ENCODE measurements at regions not wholly inside any gene's neighbourhood (a gene's known extent, or its start where the extent isn't known, plus 50 kb on each side); places are given as distances from the start of the nearest gene placed in this dataset.

DNA sequence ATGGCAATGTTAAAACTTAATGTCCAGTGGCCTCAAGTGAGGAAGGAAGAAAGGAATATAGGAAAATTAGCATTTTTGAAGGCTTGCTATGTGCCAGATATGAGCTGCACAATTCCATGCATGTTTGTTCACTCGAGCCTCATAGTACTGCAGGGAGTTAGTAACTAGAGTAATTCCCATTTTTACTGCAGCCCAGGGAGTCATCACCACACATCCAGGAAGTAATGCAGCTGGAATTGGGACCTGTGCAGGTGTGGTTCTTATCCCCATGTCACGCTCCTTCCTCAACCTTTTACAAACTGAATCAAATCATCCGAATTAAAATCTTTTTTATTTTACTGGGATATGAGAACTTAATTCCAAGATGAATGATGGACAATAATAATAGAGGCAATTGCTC is 149.5 kb upstream of the MAFB start:
- Mint-ChIP-seq H3K9me3 (ENCODE audit: insufficient read depth) (no peaks in the 10 kb centered on the region), H3K27ac (no peak overlapping the region), H3K4me1 (ENCODE audit: low read depth) (no peaks in the 10 kb centered on the region), H3K36me3 (ENCODE audit: low read depth) (no peaks in the 10 kb centered on the region), H3K27me3 (ENCODE audit: low read depth) (peaks cover 28% of the 10 kb centered on the region), H3K4me3 (no peak overlapping the region)
- DNase-seq (no peak), ATAC-seq (no peak)
- CTCF ChIA-PET: no interaction called here
- POLR2A ChIA-PET: no interaction called here

DNA sequence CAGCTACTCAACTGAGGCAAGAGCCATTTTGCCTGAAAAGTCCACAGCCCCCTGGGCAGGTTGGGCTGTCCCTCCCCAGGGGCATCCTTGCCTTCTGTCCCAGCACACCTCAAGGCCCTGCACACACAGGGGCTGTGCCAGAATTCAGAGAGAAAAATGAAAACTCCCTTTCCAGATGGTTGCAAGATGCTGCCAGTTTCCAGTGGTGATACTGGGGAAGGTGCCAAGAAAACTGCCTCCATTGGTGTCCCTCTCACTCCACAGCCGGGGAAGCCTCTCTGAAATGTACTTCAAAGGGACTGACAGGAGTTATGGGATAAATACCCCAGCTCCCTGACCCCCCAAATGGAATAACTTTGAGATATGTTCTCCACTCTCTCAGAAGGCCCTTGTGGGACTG is 154.2 kb upstream of the MAFB start:
- Mint-ChIP-seq H3K27me3 (ENCODE audit: low read depth) (peaks cover 11% of the 10 kb centered on the region), H3K36me3 (ENCODE audit: low read depth) (no peaks in the 10 kb centered on the region), H3K4me3 (no peak overlapping the region), H3K9me3 (ENCODE audit: insufficient read depth) (no peaks in the 10 kb centered on the region), H3K4me1 (ENCODE audit: low read depth) (no peaks in the 10 kb centered on the region), H3K27ac (no peak overlapping the region)
- DNase-seq: no peak
- no peak for ATAC-seq
- ChIA-PET CTCF (no interaction called here), POLR2A (no interaction called here)

DNA sequence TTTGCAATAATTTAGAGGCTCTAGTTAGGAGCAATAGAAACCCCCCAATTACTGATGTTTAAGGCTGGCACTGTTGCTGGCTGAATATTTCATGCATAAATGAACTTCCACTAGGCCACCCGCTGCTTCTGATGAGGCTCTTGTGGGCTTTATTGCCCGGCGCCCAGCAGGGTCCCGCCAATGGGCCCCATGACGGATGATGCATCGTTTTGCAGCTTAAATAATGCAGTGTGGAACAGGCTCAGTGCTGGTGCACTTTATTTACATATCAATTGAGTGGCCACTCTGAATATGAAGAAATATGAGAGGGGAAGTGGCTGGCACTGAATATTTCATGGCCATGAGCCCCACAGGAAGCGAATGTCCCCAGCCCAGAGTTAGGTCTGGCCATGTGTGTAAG is 155.3 kb upstream of the MAFB start:
- H3K27me3 Mint-ChIP-seq (ENCODE audit: low read depth): peaks cover 9% of the 10 kb centered on the region
- H3K27ac Mint-ChIP-seq: no peak overlapping the region
- peaks cover 5% of the 10 kb centered on the region for H3K4me1 Mint-ChIP-seq (ENCODE audit: low read depth)
- no peak for ATAC-seq
- ChIA-PET POLR2A (no interaction called here), CTCF (no interaction called here)
- no peaks in the 10 kb centered on the region for H3K9me3 Mint-ChIP-seq (ENCODE audit: insufficient read depth)
- DNase-seq: no peak
- no peak overlapping the region for H3K4me3 Mint-ChIP-seq
- H3K36me3 Mint-ChIP-seq (ENCODE audit: low read depth): no peaks in the 10 kb centered on the region

DNA sequence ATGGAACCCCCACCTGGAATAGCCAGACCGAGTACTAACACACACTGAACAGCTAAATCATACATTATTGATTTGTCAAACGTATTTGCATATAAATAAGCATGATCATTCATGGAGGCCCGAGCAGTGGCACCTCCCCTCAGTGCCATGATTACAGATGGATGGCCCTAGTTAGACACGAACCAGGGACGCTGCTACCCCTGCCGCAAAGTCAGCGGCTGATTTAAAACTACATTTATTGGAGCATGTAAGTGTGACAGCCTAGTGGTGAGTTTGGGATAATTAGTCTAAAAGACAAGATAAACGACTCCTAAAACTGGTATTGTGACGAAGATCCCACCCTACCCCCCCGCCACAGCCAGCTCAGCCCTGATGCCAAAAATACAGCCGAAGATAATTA is 159.1 kb upstream of the MAFB start:
- Mint-ChIP-seq H3K9me3 (ENCODE audit: insufficient read depth) (no peaks in the 10 kb centered on the region), H3K4me1 (ENCODE audit: low read depth) (peaks cover 8% of the 10 kb centered on the region), H3K36me3 (ENCODE audit: low read depth) (no peaks in the 10 kb centered on the region), H3K4me3 (no peak overlapping the region), H3K27ac (no peak overlapping the region), H3K27me3 (ENCODE audit: low read depth) (no peaks in the 10 kb centered on the region)
- no peak for ATAC-seq
- ChIA-PET POLR2A (no interaction called here), CTCF (no interaction called here)
- DNase-seq: no peak

DNA sequence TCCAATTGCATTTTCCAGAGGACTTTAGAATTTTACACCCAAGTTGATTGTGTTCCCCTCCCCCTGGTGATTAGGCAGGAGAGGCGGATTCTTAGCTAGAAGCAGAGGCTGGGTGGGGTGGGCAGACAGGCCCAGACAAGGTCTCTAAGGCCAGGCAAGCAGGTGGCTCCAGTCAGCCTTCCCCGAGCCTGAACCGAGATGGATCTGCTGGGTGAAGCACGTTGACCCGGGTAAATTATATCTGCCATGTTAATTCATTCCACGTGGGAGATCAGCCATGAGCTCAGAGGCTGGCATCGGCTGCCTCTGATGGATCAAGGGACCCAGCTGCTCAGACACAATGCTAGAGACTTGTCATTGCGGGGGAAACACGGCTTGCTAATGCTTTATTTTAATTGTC is 159.5 kb upstream of the MAFB start:
- no peak overlapping the region for H3K27ac Mint-ChIP-seq
- CTCF ChIA-PET: no interaction called here
- H3K27me3 Mint-ChIP-seq (ENCODE audit: low read depth): no peaks in the 10 kb centered on the region
- no peak for DNase-seq
- ATAC-seq: no peak
- H3K4me3 Mint-ChIP-seq: no peak overlapping the region
- H3K4me1 Mint-ChIP-seq (ENCODE audit: low read depth): peaks cover 8% of the 10 kb centered on the region
- POLR2A ChIA-PET: no interaction called here
- no peaks in the 10 kb centered on the region for H3K9me3 Mint-ChIP-seq (ENCODE audit: insufficient read depth)
- H3K36me3 Mint-ChIP-seq (ENCODE audit: low read depth): no peaks in the 10 kb centered on the region

DNA sequence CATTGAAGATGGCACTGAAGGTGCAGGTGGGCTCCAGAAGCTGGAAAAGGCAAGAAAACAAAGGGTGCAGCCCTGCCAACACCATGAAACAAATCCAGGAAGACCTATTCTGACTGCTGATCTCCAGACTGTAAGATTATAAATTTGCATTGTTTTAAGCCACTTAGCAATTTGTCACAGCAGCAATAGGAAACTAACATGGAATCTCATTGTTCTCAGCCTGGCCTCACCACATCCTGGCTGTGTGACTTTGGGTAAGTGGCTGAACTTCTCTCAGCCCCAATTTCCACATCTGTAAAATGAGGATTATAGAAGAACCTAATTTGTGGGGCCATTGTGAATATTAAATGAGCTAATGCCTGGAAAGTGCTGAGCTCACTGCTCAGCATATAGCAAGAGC is 160.4 kb upstream of the MAFB start:
- ChIA-PET CTCF (no interaction called here), POLR2A (no interaction called here)
- no peak for DNase-seq

DNA sequence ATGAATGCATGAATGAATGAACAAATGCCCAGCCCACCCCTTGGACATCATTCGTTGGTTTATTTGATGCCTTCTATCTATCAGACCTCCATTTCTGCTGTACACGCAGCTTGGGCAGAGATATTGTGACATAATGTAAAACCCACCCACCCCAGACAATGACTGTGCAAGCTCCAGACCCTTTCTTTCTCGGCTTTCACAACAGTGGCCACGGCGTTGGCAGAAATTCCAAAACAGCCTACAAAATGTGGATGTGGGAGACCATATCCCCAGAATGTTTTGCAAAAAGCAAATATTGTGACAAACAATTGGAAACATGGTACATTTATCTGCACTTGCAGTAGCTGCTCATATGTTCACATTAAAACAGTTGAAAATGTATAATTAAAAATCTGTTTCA is 162.0 kb upstream of the MAFB start:
- ATAC-seq (no peak), DNase-seq (no peak)
- ChIA-PET CTCF (interaction anchor here (0.7 kb wide), 1 partner anchor 31 kb away, joined by 3 read pairs; no protein-coding TSS in a partner anchor), POLR2A (no interaction called here)
- no peak overlapping the region for H3K4me3 Mint-ChIP-seq
- no peaks in the 10 kb centered on the region for H3K36me3 Mint-ChIP-seq (ENCODE audit: low read depth)
- H3K9me3 Mint-ChIP-seq (ENCODE audit: insufficient read depth): no peaks in the 10 kb centered on the region
- no peak overlapping the region for H3K27ac Mint-ChIP-seq
- H3K27me3 Mint-ChIP-seq (ENCODE audit: low read depth): peaks cover 4% of the 10 kb centered on the region
- H3K4me1 Mint-ChIP-seq (ENCODE audit: low read depth): peaks cover 8% of the 10 kb centered on the region

More for the DNA sequence above, 160.4 kb upstream of the MAFB start:
- no peaks in the 10 kb centered on the region for H3K9me3 Mint-ChIP-seq (ENCODE audit: insufficient read depth)
- H3K36me3 Mint-ChIP-seq (ENCODE audit: low read depth): no peaks in the 10 kb centered on the region
- H3K27ac Mint-ChIP-seq: no peak overlapping the region
- no peak overlapping the region for H3K4me3 Mint-ChIP-seq
- peaks cover 4% of the 10 kb centered on the region for H3K27me3 Mint-ChIP-seq (ENCODE audit: low read depth)
- no peak for ATAC-seq
- H3K4me1 Mint-ChIP-seq (ENCODE audit: low read depth): peaks cover 8% of the 10 kb centered on the region

DNA sequence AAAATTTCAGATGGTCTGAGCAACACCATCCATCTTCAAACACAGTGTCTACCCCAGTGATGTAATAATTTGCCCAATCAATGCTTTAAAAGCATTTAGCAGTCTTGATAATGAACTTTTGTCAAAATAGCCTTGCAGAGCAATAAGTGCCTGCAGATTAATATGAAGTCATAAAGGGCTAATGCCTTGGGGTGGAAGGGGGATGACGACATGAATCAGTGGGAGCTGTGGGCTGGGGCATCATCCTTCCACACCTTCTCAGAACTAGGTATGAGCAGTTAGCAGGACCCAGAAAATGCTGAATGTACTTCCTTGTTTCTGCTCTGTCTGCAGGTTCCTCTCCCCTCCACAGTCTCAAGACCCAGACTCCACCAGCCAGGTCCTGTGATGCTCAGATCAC is 166.2 kb upstream of the MAFB start:
- no peak for ATAC-seq
- H3K9me3 Mint-ChIP-seq (ENCODE audit: insufficient read depth): no peaks in the 10 kb centered on the region
- ChIA-PET CTCF (interaction anchor here (1.2 kb wide), 1 partner anchor 108 kb away, joined by 4 read pairs; no protein-coding TSS in a partner anchor), POLR2A (no interaction called here)
- H3K36me3 Mint-ChIP-seq (ENCODE audit: low read depth): no peaks in the 10 kb centered on the region
- H3K27me3 Mint-ChIP-seq (ENCODE audit: low read depth): peaks cover 4% of the 10 kb centered on the region
- no peak for DNase-seq
- H3K4me3 Mint-ChIP-seq: no peak overlapping the region
- no peak overlapping the region for H3K27ac Mint-ChIP-seq
- no peaks in the 10 kb centered on the region for H3K4me1 Mint-ChIP-seq (ENCODE audit: low read depth)

DNA sequence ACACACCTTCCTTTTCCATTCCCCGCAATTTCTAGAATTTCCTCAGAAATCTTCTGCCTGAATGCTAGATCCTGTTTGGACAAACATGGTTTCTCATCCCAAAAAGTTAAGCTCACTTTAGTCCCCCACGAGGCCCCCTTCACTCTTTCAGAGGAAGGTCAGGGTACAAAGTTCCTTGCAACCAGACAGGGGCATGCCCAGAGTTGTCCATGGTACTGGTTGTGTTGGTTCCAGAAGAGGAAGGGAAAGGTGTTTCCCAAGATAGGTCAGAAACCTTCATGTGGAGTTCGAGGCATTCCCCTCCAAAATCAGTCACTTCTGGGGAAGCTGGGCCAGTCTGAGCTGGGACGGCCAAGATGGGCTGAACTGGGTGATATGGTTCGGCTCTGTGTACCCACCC is 167.6 kb upstream of the MAFB start:
- no peak overlapping the region for H3K27ac Mint-ChIP-seq
- H3K4me3 Mint-ChIP-seq: no peak overlapping the region
- ChIA-PET POLR2A (no interaction called here), CTCF (interaction anchor here (1.6 kb wide), 1 partner anchor 59 kb away, joined by 3 read pairs; no protein-coding TSS in a partner anchor)
- no peaks in the 10 kb centered on the region for H3K36me3 Mint-ChIP-seq (ENCODE audit: low read depth)
- DNase-seq (no peak), ATAC-seq (no peak)
- no peaks in the 10 kb centered on the region for H3K4me1 Mint-ChIP-seq (ENCODE audit: low read depth)
- no peaks in the 10 kb centered on the region for H3K9me3 Mint-ChIP-seq (ENCODE audit: insufficient read depth)
- H3K27me3 Mint-ChIP-seq (ENCODE audit: low read depth): peaks cover 4% of the 10 kb centered on the region

DNA sequence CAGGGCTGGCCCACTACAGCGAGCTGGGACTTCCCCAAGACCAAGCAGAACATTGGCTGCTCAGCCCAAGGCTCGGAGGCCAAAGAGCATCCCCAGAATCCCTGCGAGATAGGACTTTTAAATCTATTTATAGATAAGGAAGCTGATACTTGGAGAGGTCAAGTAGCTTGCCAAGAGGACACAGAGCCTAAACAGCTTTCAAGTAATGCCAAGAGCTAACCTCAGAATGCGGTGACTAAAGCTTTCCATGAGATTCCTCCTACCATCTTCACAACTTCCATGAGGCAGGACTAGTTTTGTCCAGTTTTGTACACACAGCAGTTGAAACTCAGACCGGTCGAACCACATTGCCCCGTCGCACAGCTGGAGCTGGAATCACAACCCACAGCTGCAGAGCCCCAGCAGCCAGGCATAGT is 168.1 kb upstream of the TOP1 start:
- H3K36me3 Mint-ChIP-seq (ENCODE audit: low read depth): no peaks in the 10 kb centered on the region
- H3K27me3 Mint-ChIP-seq (ENCODE audit: low read depth): peaks cover 2% of the 10 kb centered on the region
- CTCF ChIA-PET: interaction anchor here (0.7 kb wide), 1 partner anchor 9 kb away, joined by 3 read pairs; no protein-coding TSS in a partner anchor
- POLR2A ChIA-PET: no interaction called here
- ATAC-seq (no peak), DNase-seq (no peak)
- no peaks in the 10 kb centered on the region for H3K9me3 Mint-ChIP-seq (ENCODE audit: insufficient read depth)
- H3K4me3 Mint-ChIP-seq: no peak overlapping the region
- no peaks in the 10 kb centered on the region for H3K4me1 Mint-ChIP-seq (ENCODE audit: low read depth)
- no peak overlapping the region for H3K27ac Mint-ChIP-seq

DNA sequence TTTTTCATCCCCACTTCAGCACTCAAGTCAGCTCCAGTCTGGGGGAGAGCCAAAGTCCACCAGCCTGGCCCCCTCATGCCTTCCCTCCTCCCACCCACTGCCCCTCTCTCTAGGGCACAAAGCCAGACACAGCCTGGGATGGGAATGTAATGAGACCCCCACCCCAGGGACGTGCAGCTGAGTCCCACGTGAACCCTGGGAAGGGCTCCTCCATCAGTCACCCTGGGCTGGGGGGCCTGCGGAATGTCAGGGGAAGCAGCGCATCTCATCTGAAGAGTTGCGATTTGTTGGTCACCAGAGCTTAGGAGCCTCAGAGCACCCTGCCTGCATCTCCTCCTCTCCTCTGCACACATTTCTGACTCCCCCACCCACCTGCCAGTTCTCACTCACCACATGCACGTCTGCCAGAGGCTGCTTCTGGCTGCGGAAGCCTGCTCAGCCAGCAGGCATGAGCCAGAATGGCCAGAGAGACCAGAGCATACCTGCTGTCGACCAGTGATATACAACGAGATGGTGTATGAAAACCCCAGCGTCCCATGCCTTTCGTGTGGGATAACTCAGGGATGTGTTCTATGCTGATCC is 167.1 kb upstream of the TOP1 start:
- H3K27ac Mint-ChIP-seq: no peak overlapping the region
- no peak for ATAC-seq
- H3K9me3 Mint-ChIP-seq (ENCODE audit: insufficient read depth): no peaks in the 10 kb centered on the region
- POLR2A ChIA-PET: no interaction called here
- H3K4me1 Mint-ChIP-seq (ENCODE audit: low read depth): no peaks in the 10 kb centered on the region
- H3K36me3 Mint-ChIP-seq (ENCODE audit: low read depth): no peaks in the 10 kb centered on the region
- CTCF ChIA-PET: interaction anchor here (0.7 kb wide), 1 partner anchor 8 kb away, joined by 3 read pairs; no protein-coding TSS in a partner anchor
- peaks cover 2% of the 10 kb centered on the region for H3K27me3 Mint-ChIP-seq (ENCODE audit: low read depth)
- no peak overlapping the region for H3K4me3 Mint-ChIP-seq
- DNase-seq: no peak

DNA sequence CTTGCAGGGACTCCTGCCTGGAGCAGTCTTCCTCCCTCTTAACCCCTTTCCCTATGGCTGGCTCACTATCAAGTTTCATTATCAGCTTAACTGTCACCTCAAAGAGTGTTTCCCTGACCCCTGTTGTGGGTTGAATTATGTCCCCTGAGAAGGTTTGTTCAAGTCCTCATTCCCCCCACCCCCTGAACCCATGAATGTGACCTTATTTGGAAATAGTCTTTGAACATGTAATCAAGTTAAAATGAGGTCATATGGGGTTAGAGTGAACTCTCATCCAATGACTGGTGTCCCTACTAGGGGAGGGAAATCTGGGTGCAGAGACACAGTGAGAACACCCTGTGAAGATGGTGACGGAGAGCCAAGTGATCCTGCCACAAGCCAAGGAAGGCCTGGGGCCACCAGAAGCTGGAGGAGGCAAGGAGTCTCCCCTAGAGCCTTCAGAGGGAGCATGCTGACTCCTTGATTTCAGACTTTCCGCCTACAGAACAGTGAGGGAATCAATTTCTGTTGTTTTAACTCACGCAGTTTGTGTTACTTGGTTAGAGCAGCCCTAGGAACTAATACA is 165.2 kb upstream of the TOP1 start:
- Mint-ChIP-seq H3K27ac (no peak overlapping the region), H3K4me1 (ENCODE audit: low read depth) (no peaks in the 10 kb centered on the region), H3K36me3 (ENCODE audit: low read depth) (no peaks in the 10 kb centered on the region), H3K27me3 (ENCODE audit: low read depth) (peaks cover 5% of the 10 kb centered on the region), H3K4me3 (no peak overlapping the region), H3K9me3 (ENCODE audit: insufficient read depth) (no peaks in the 10 kb centered on the region)
- ATAC-seq (no peak), DNase-seq (no peak)
- ChIA-PET CTCF (no interaction called here), POLR2A (no interaction called here)

DNA sequence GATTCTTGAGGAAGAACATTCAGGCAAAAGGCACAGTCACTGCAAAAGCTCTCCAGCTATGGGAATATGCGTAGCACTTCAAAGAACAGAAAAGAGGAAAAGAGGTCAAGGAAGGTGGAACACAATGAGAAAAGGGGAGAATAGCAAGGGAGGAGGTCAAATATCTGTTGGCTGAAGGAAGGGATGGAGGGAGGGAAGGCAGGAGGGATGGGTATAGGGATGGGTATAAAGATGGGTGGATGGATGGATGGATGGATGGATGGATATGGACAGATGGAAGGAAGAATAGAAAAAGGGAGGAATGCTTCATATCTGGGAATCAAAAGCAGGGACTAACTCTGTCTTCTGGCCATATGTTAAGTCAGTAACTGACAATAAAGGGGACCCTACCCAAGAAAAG is 164.2 kb upstream of the TOP1 start:
- no peak for ATAC-seq
- H3K36me3 Mint-ChIP-seq (ENCODE audit: low read depth): no peaks in the 10 kb centered on the region
- peaks cover 6% of the 10 kb centered on the region for H3K27me3 Mint-ChIP-seq (ENCODE audit: low read depth)
- no peaks in the 10 kb centered on the region for H3K9me3 Mint-ChIP-seq (ENCODE audit: insufficient read depth)
- POLR2A ChIA-PET: no interaction called here
- CTCF ChIA-PET: no interaction called here
- no peak overlapping the region for H3K4me3 Mint-ChIP-seq
- no peak for DNase-seq
- H3K4me1 Mint-ChIP-seq (ENCODE audit: low read depth): no peaks in the 10 kb centered on the region
- no peak overlapping the region for H3K27ac Mint-ChIP-seq
